ENCODE measurements at regions not wholly inside any gene's neighbourhood (a gene's known extent, or its start where the extent isn't known, plus 50 kb on each side); places are given as distances from the start of the nearest gene placed in this dataset.

DNA sequence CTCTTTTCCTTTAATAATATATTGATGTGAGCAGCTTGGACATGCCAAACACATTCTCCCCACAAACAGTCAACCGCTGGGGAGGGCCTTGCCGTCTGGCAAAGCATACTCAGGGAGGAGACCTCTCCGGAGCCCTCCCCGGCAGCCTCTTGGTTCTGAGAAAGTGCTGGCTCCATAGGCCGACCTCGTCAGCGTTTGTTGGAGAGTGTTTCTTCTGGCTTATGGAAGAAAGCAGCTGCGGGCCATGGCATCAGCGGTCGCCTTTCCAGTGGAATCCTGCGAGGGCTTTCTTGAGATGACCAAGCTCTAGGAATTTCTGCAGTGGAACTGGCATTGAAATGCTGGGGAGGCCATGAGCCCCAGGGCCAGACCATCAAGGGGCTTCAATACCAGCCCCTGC, 405.7 kb upstream of the IRX4 start:
- TF ChIP-seq NANOG (IDR thresholded peaks at IDR 0.05; ENCODE audit: borderline replicate concordance) (no peak), POLR2AphosphoS5 (IDR thresholded peaks at IDR 0.05; ENCODE audit: low read depth) (no peak), EZH2 (IDR thresholded peaks at IDR 0.05; ENCODE audit: low read depth, unreplicated experiment) (no peak)
- TF ChIP-seq, protein P1, sequence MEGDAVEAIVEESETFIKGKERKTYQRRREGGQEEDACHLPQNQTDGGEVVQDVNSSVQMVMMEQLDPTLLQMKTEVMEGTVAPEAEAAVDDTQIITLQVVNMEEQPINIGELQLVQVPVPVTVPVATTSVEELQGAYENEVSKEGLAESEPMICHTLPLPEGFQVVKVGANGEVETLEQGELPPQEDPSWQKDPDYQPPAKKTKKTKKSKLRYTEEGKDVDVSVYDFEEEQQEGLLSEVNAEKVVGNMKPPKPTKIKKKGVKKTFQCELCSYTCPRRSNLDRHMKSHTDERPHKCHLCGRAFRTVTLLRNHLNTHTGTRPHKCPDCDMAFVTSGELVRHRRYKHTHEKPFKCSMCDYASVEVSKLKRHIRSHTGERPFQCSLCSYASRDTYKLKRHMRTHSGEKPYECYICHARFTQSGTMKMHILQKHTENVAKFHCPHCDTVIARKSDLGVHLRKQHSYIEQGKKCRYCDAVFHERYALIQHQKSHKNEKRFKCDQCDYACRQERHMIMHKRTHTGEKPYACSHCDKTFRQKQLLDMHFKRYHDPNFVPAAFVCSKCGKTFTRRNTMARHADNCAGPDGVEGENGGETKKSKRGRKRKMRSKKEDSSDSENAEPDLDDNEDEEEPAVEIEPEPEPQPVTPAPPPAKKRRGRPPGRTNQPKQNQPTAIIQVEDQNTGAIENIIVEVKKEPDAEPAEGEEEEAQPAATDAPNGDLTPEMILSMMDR (conservative IDR thresholded peaks at IDR 0.05; ENCODE audit: low read depth in 2 of 2), result no peak
- TF ChIP-seq, protein P2, sequence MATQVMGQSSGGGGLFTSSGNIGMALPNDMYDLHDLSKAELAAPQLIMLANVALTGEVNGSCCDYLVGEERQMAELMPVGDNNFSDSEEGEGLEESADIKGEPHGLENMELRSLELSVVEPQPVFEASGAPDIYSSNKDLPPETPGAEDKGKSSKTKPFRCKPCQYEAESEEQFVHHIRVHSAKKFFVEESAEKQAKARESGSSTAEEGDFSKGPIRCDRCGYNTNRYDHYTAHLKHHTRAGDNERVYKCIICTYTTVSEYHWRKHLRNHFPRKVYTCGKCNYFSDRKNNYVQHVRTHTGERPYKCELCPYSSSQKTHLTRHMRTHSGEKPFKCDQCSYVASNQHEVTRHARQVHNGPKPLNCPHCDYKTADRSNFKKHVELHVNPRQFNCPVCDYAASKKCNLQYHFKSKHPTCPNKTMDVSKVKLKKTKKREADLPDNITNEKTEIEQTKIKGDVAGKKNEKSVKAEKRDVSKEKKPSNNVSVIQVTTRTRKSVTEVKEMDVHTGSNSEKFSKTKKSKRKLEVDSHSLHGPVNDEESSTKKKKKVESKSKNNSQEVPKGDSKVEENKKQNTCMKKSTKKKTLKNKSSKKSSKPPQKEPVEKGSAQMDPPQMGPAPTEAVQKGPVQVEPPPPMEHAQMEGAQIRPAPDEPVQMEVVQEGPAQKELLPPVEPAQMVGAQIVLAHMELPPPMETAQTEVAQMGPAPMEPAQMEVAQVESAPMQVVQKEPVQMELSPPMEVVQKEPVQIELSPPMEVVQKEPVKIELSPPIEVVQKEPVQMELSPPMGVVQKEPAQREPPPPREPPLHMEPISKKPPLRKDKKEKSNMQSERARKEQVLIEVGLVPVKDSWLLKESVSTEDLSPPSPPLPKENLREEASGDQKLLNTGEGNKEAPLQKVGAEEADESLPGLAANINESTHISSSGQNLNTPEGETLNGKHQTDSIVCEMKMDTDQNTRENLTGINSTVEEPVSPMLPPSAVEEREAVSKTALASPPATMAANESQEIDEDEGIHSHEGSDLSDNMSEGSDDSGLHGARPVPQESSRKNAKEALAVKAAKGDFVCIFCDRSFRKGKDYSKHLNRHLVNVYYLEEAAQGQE (IDR thresholded peaks at IDR 0.05; ENCODE audit: unreplicated experiment), result no peak

All from GM23338 (cell line).